H1 (cell line): ENCODE measurements at regions not wholly inside any gene's neighbourhood (a gene's known extent, or its start where the extent isn't known, plus 50 kb on each side); places are given as distances from the start of the nearest gene placed in this dataset.

Experiments used
- CTCF ChIA-PET: fragments of 300-600 bp; sonication (Branson Sonifier 250); formaldehyde crosslinking; loops from one replicate; lab custom pipeline; 2021; ENCODE audit not compliant: partially characterized antibody; lab: Charles Lee
- POLR2A ChIA-PET: fragments of 300-600 bp; sonication (Branson Sonifier 250); formaldehyde crosslinking; loops from one replicate; lab custom pipeline; 2021; ENCODE audit warnings: inconsistent platforms; ENCODE audit not compliant: partially characterized antibody; lab: Charles Lee
- DNase-seq, 2 experiments: peaks; one replicate each; pipeline versions ENCODE4 v3.0.0 to v3.0.0-alpha.2; 2010 to 2022; ENCODE audit warnings: low spot score in 2 of 2, low read depth in 1 of 2, mixed read lengths in 1 of 2
- FAIRE-seq: peaks from 2 replicates; lab custom pipeline; 2011; peaks lifted over from hg19 to GRCh38; lab: Jason Lieb, UNC
- H2AFZ ChIP-seq: 2 replicates; pipeline ENCODE4 v1.8.1; 2012; ENCODE audit warnings: low read length, inconsistent platforms
- H2AK5ac ChIP-seq: 2 replicates; pipeline ENCODE4 v1.6.1; 2013; ENCODE audit warnings: low read depth, low read length
- H2BK120ac ChIP-seq: replicated peaks from 2 replicates; pipeline ENCODE3; 2013; ENCODE audit warnings: low read depth, low read length, inconsistent platforms
- H2BK12ac ChIP-seq: 2 replicates; pipeline ENCODE4 v1.6.1; 2013; ENCODE audit warnings: low read depth, low read length
- H2BK15ac ChIP-seq: 2 replicates; pipeline ENCODE4 v1.6.1; 2013; ENCODE audit warnings: low read length
- H2BK20ac ChIP-seq: 2 replicates; pipeline ENCODE4 v1.6.1; 2013; ENCODE audit warnings: low read length
- H2BK5ac ChIP-seq: 2 replicates; pipeline ENCODE4 v1.6.1; 2013; ENCODE audit warnings: low read depth, low read length
- H3K14ac ChIP-seq: 2 replicates; pipeline ENCODE4 v1.6.1; 2013; ENCODE audit warnings: inconsistent platforms; ENCODE audit not compliant: insufficient read length
- H3K18ac ChIP-seq: 2 replicates; pipeline ENCODE4 v1.6.1; 2013; ENCODE audit warnings: low read length; ENCODE audit errors: extremely low read depth
- H3K23ac ChIP-seq: 2 replicates; pipeline ENCODE4 v1.6.1; 2013; ENCODE audit warnings: inconsistent platforms; ENCODE audit not compliant: insufficient read length
- H3K23me2 ChIP-seq: 2 replicates; pipeline ENCODE4 v1.6.1; 2013; ENCODE audit warnings: low read depth, low read length
- H3K27ac ChIP-seq: 2 replicates; pipeline ENCODE4 v1.6.1; 2011; ENCODE audit warnings: low read depth, low read length, inconsistent platforms
- H3K27me3 ChIP-seq, 4 experiments: replicated peaks in 1 of 4; 1 replicate in 1 of 4; 2 replicates in 3 of 4; pipeline versions ENCODE4 v1.6.1 to v1.8.1; 2011 to 2013; ENCODE audit warnings: low read length in 3 of 4, mild to moderate bottlenecking in 3 of 4, inconsistent platforms in 2 of 4, mixed read lengths in 2 of 4, moderate library complexity in 1 of 4; ENCODE audit not compliant: control insufficient read depth in 3 of 4, insufficient read depth in 3 of 4; ENCODE audit errors: extremely low read depth in 1 of 4
- H3K36me3 ChIP-seq, 4 experiments: 2 replicates each; pipeline versions ENCODE4 v1.6.1 to v1.8.1; 2011 to 2013; ENCODE audit warnings: mild to moderate bottlenecking in 4 of 4, low read length in 3 of 4, moderate library complexity in 2 of 4, control low read depth in 1 of 4, inconsistent platforms in 1 of 4; ENCODE audit not compliant: insufficient read depth in 4 of 4, control insufficient read depth in 2 of 4
- H3K4ac ChIP-seq: replicated peaks from 2 replicates; pipeline ENCODE3; 2013; ENCODE audit warnings: low read length, low read depth, mixed read lengths, inconsistent platforms; ENCODE audit not compliant: insufficient read length
- H3K4me1 ChIP-seq, 4 experiments: replicated peaks in 1 of 4; 1 replicate in 1 of 4; 2 replicates in 3 of 4; pipeline versions ENCODE4 v1.6.1 to v1.8.1; 2011 to 2013; ENCODE audit warnings: low read length in 3 of 4, inconsistent platforms in 2 of 4, mixed read lengths in 1 of 4; ENCODE audit not compliant: insufficient read depth in 4 of 4, control insufficient read depth in 3 of 4
- H3K4me2 ChIP-seq, 2 experiments: 2 replicates each; pipeline versions ENCODE4 v1.6.1 to v1.8.1; 2011 to 2013; ENCODE audit warnings: low read depth in 2 of 2, low read length in 2 of 2, control low read depth in 1 of 2, inconsistent platforms in 1 of 2, mild to moderate bottlenecking in 1 of 2; ENCODE audit not compliant: insufficient read depth in 1 of 2
- H3K4me3 ChIP-seq, 4 experiments: fragments of 200-600, 300-600 bp in 1 of 4; sonication (generic), shearing (Covaris generic), sonication (Bioruptor Twin) in 1 of 4; 2 replicates each; pipeline versions ENCODE4 v1.5.1 to v1.8.1; 2011 to 2016; ENCODE audit warnings: low read length in 4 of 4, low read depth in 3 of 4, control low read depth in 2 of 4, inconsistent platforms in 2 of 4, mild to moderate bottlenecking in 2 of 4, mixed read lengths in 1 of 4, moderate library complexity in 1 of 4; ENCODE audit not compliant: insufficient read depth in 2 of 4; ENCODE audit errors: extremely low read depth in 1 of 4
- H3K56ac ChIP-seq: replicated peaks from 2 replicates; pipeline ENCODE3; 2013; ENCODE audit warnings: low read depth, mild to moderate bottlenecking, mixed read lengths, low read length, inconsistent platforms; ENCODE audit not compliant: insufficient read length
- H3K79me1 ChIP-seq: 2 replicates; pipeline ENCODE4 v1.6.1; 2013; ENCODE audit warnings: low read depth, low read length, control low read depth
- H3K79me2 ChIP-seq, 2 experiments: 2 replicates each; pipeline versions ENCODE4 v1.6.1 to v1.8.1; 2012 to 2013; ENCODE audit warnings: low read length in 2 of 2, mild to moderate bottlenecking in 2 of 2, inconsistent platforms in 1 of 2; ENCODE audit not compliant: insufficient read depth in 2 of 2, control insufficient read depth in 1 of 2
- H3K9ac ChIP-seq, 4 experiments: replicated peaks in 1 of 4; 1 replicate in 1 of 4; 2 replicates in 3 of 4; pipeline versions ENCODE4 v1.6.1 to v1.8.1; 2011 to 2013; ENCODE audit warnings: low read depth in 3 of 4, low read length in 3 of 4, control low read depth in 2 of 4, mild to moderate bottlenecking in 2 of 4, moderate library complexity in 2 of 4, inconsistent platforms in 1 of 4; ENCODE audit errors: extremely low read depth in 1 of 4
- H3K9me3 ChIP-seq, 2 experiments: 2 replicates each; pipeline versions ENCODE4 v1.6.1 to v1.8.1; 2012 to 2013; ENCODE audit warnings: mild to moderate bottlenecking in 2 of 2, moderate library complexity in 2 of 2, control low read depth in 1 of 2, inconsistent platforms in 1 of 2, low read depth in 1 of 2, low read length in 1 of 2, mixed read lengths in 1 of 2; ENCODE audit not compliant: insufficient read depth in 2 of 2
- H4K20me1 ChIP-seq, 2 experiments: replicated peaks in 1 of 2; 2 replicates each; pipeline versions ENCODE3 to v1.8.1; 2011 to 2013; ENCODE audit warnings: inconsistent platforms in 2 of 2, low read length in 2 of 2, mild to moderate bottlenecking in 1 of 2; ENCODE audit not compliant: insufficient read depth in 2 of 2, control insufficient read depth in 1 of 2
- H4K5ac ChIP-seq: 2 replicates; pipeline ENCODE4 v1.6.1; 2013; ENCODE audit warnings: low read length, low read depth, mixed read lengths, inconsistent platforms; ENCODE audit not compliant: insufficient read length
- H4K8ac ChIP-seq: 2 replicates; pipeline ENCODE4 v1.8.0; 2013; ENCODE audit warnings: mild to moderate bottlenecking, moderate library complexity, low read length, inconsistent platforms; ENCODE audit not compliant: insufficient read depth; ENCODE audit errors: extremely low read depth
- H4K91ac ChIP-seq: replicated peaks from 2 replicates; pipeline ENCODE3; 2013; ENCODE audit warnings: low read length, mixed read lengths, inconsistent platforms; ENCODE audit not compliant: insufficient read length
- HDAC6 ChIP-seq: IDR thresholded peaks from one replicate; pipeline ENCODE4 v1.7.1; 2012; ENCODE audit warnings: low read depth, mild to moderate bottlenecking, inconsistent platforms, low read length, moderate library complexity
- NRF1 ChIP-seq: IDR thresholded peaks from 2 replicates; pipeline ENCODE4 v1.6.1; 2011; ENCODE audit warnings: mild to moderate bottlenecking, low read depth, low read length, improper control_type of control experiment
- POLR2A ChIP-seq, 2 experiments: IDR thresholded peaks; 1 replicate in 1 of 2; 2 replicates in 1 of 2; pipeline ENCODE4 v1.6.1; 2011; ENCODE audit warnings: low read depth in 2 of 2, low read length in 2 of 2, mild to moderate bottlenecking in 2 of 2; ENCODE audit errors: control extremely low read depth in 1 of 2
- POLR2AphosphoS5 ChIP-seq: IDR thresholded peaks from 2 replicates; pipeline ENCODE4 v1.6.1; 2011; ENCODE audit warnings: low read depth, low read length
- WGBS, 2 experiments: shearing (Covaris generic) in 1 of 2; methylation state at CpG; one replicate each; pipeline versions ENCODE4 v1.1.6 to v1.1.7; 2013 to 2015; ENCODE audit warnings: low lambda C conversion rate in 2 of 2, mixed read lengths in 2 of 2, inconsistent platforms in 1 of 2, low coverage in 1 of 2, missing lambda C conversion rate in 1 of 2; ENCODE audit not compliant: insufficient replicate concordance in 2 of 2, insufficient coverage in 1 of 2, insufficient read length in 1 of 2; ENCODE audit errors: extremely low coverage in 1 of 2, missing lambda C conversion rate in 1 of 2; 5-methylcytosine and 5-hydroxymethylcytosine counted together

- Histone ChIP-seq H2AK5ac (no peak overlapping the region), H2BK12ac (no peak overlapping the region), H4K20me1 (no peaks in the 10 kb centered on the region), H3K23me2 (no peaks in the 10 kb centered on the region), H3K79me1 (no peaks in the 10 kb centered on the region), H2BK120ac (no peak overlapping the region), H3K9ac (no peak overlapping the region), H4K8ac (no peak overlapping the region), H3K27me3 (no peaks in the 10 kb centered on the region), H3K79me2 (no peaks in the 10 kb centered on the region), H3K36me3 (no peaks in the 10 kb centered on the region), H3K18ac (no peak overlapping the region), H2BK5ac (no peak overlapping the region), H2BK15ac (no peak overlapping the region), H3K4ac (no peak overlapping the region), H3K4me2 (no peak overlapping the region), H2BK20ac (no peak overlapping the region), H3K56ac (no peak overlapping the region), H3K4me3 (no peak overlapping the region), H4K91ac (no peak overlapping the region), H2AFZ (no peak overlapping the region; the same call in 1 of the 2 replicates), H3K14ac (no peak overlapping the region), H4K5ac (no peak overlapping the region), H3K9me3 (no peaks in the 10 kb centered on the region), H3K23ac (no peak overlapping the region), H3K4me1 (peaks cover 0 to 5% (median 0%) of the 10 kb centered on the region in 4 experiments; a peak in 2 of 7 replicates), H3K27ac (no peak overlapping the region)
- WGBS, 2 experiments = 80% methylated on average over 4 of the region's 4 CpGs; no CpG with 5 or more reads in 1 of the 2 experiments
- no peak for FAIRE-seq
- ChIA-PET CTCF (no interaction called here), POLR2A (no interaction called here)
- DNase-seq = no peak
- TF ChIP-seq POLR2A (IDR thresholded peaks at IDR 0.05; ENCODE audit: control extremely low read depth in 1 of 2, low read depth in 2 of 2, low read length in 2 of 2) = no peak
- no peak for TF ChIP-seq POLR2AphosphoS5
- TF ChIP-seq NRF1 = no peak
- TF ChIP-seq HDAC6 = no peak
Observed at GRCh38 chr1:64363111-64363510, 106.8 kb upstream of the CACHD1 start.
